HFFc6 (cell line): ENCODE measurements at regions not wholly inside any gene's neighbourhood (a gene's known extent, or its start where the extent isn't known, plus 50 kb on each side); places are given as distances from the start of the nearest gene placed in this dataset.

Experiments
- DNase-seq: peaks from one replicate; pipeline ENCODE4 v3.0.0-alpha.2; 2018
- H3K27ac Mint-ChIP-seq: 2 replicates; pipeline ENCODE4 v1.8.0; 2020; ENCODE audit warnings: mild to moderate bottlenecking, mixed read lengths
- H3K27me3 Mint-ChIP-seq: 2 replicates; pipeline ENCODE4 v1.8.0; 2021; ENCODE audit warnings: mild to moderate bottlenecking, moderate library complexity, mixed read lengths; ENCODE audit not compliant: insufficient read depth
- H3K36me3 Mint-ChIP-seq: 2 replicates; pipeline ENCODE4 v1.8.0; 2021; ENCODE audit warnings: low read depth, mixed read lengths
- H3K4me1 Mint-ChIP-seq: 2 replicates; pipeline ENCODE4 v1.8.0; 2020; ENCODE audit warnings: low read depth, mixed read lengths
- H3K4me3 Mint-ChIP-seq: 2 replicates; pipeline ENCODE4 v1.8.0; 2020; ENCODE audit warnings: mild to moderate bottlenecking, moderate library complexity, mixed read lengths
- H3K9me3 Mint-ChIP-seq: 2 replicates; pipeline ENCODE4 v1.8.0; 2020; ENCODE audit warnings: mild to moderate bottlenecking, mixed read lengths
- CTCF ChIP-seq: fragments of 200-600 bp; sonication (generic); IDR thresholded peaks from 2 replicates; pipeline ENCODE4 v1.5.0; 2021; ENCODE audit warnings: antibody characterized with exemption, mild to moderate bottlenecking

- Mint-ChIP-seq H3K36me3 (no peaks in the 10 kb centered on the region; the same call in 1 of the 2 replicates), H3K4me1 (no peaks in the 10 kb centered on the region)
- TF ChIP-seq CTCF, result no peak
Measured at GRCh38 chr22:34324763-34325162, 404.5 kb upstream of the LARGE1 start.

GRCh38 chr22:34326901-34327300 is 406.6 kb upstream of the LARGE1 start:
- no peak overlapping the region for H3K4me3 Mint-ChIP-seq
- no peak for TF ChIP-seq CTCF
- DNase-seq, result no peak
- H3K4me1 Mint-ChIP-seq, result no peaks in the 10 kb centered on the region
- no peaks in the 10 kb centered on the region; the same call in 1 of the 2 replicates for H3K36me3 Mint-ChIP-seq
- no peaks in the 10 kb centered on the region for H3K27me3 Mint-ChIP-seq
- no peak overlapping the region for H3K27ac Mint-ChIP-seq
- peaks cover 42% of the 10 kb centered on the region for H3K9me3 Mint-ChIP-seq

More at GRCh38 chr22:34324763-34325162, 404.5 kb upstream of the LARGE1 start:
- Mint-ChIP-seq H3K27ac (no peak overlapping the region), H3K4me3 (no peak overlapping the region), H3K27me3 (no peaks in the 10 kb centered on the region), H3K9me3 (peaks cover 37% of the 10 kb centered on the region)
- no peak for DNase-seq

- no peak for DNase-seq
- H3K4me1 Mint-ChIP-seq, result no peaks in the 10 kb centered on the region
- TF ChIP-seq CTCF, result no peak
Measured at GRCh38 chr22:34330432-34330831, 410.2 kb upstream of the LARGE1 start.

GRCh38 chr22:34333285-34333684 is 413.0 kb upstream of the LARGE1 start:
- Mint-ChIP-seq H3K27ac (no peak overlapping the region), H3K36me3 (peaks cover 5% of the 10 kb centered on the region; the same call in 1 of the 2 replicates), H3K4me1 (no peaks in the 10 kb centered on the region), H3K4me3 (no peak overlapping the region), H3K27me3 (peaks cover 4% of the 10 kb centered on the region; the same call in 1 of the 2 replicates), H3K9me3 (peaks cover 58% of the 10 kb centered on the region)
- no peak for TF ChIP-seq CTCF
- no peak for DNase-seq

More at GRCh38 chr22:34330432-34330831, 410.2 kb upstream of the LARGE1 start:
- Mint-ChIP-seq H3K27ac (no peak overlapping the region), H3K4me3 (no peak overlapping the region), H3K9me3 (peaks cover 51% of the 10 kb centered on the region), H3K27me3 (peaks cover 4% of the 10 kb centered on the region; the same call in 1 of the 2 replicates), H3K36me3 (no peaks in the 10 kb centered on the region; the same call in 1 of the 2 replicates)

GRCh38 chr22:34334893-34335292 is 414.6 kb upstream of the LARGE1 start:
- Mint-ChIP-seq H3K4me1 (no peaks in the 10 kb centered on the region), H3K36me3 (peaks cover 5% of the 10 kb centered on the region; the same call in 1 of the 2 replicates), H3K9me3 (peaks cover 64% of the 10 kb centered on the region), H3K27me3 (peaks cover 4% of the 10 kb centered on the region; the same call in 1 of the 2 replicates), H3K27ac (no peak overlapping the region), H3K4me3 (no peak overlapping the region)
- no peak for TF ChIP-seq CTCF
- DNase-seq, result no peak
